ENCODE measurements at regions not wholly inside any gene's neighbourhood (a gene's known extent, or its start where the extent isn't known, plus 50 kb on each side); places are given as distances from the start of the nearest gene placed in this dataset.

GRCh38 chr17:70934835-70935234, 765.5 kb downstream of the KCNJ2 start:
- TF ChIP-seq TAF1 (IDR thresholded peaks at IDR 0.05; ENCODE audit: borderline replicate concordance, low read depth, low read length), result no peak
- no peak for TF ChIP-seq POLR2AphosphoS5 (IDR thresholded peaks at IDR 0.05; ENCODE audit: low read depth, low read length)
- no peak for TF ChIP-seq POLR2A (IDR thresholded peaks at IDR 0.05; ENCODE audit: low read depth, low read length)
